ENCODE measurements at regions not wholly inside any gene's neighbourhood (a gene's known extent, or its start where the extent isn't known, plus 50 kb on each side); places are given as distances from the start of the nearest gene placed in this dataset.

- Histone ChIP-seq H3K36me3 (ENCODE audit: control insufficient read depth, insufficient read depth, low read length) (no peaks in the 10 kb centered on the region), H3K27me3 (ENCODE audit: control insufficient read depth, insufficient read depth, low read length) (no peaks in the 10 kb centered on the region), H3K4me3 (ENCODE audit: low read depth, low read length) (peak overlapping the region; percentile 65)
- no peak for DNase-seq (ENCODE audit: low read depth)
- no peak for TF ChIP-seq CTCF (IDR thresholded peaks at IDR 0.05; ENCODE audit: insufficient read depth, low read length, poor library complexity, severe bottlenecking)
Measured at GRCh38 chr6:26205625-26206574, 118.7 kb downstream of the HFE start.

GRCh38 chr6:26206868-26207801, 119.9 kb downstream of the HFE start:
- H3K4me3 ChIP-seq (ENCODE audit: low read depth, low read length) = no peak overlapping the region
- DNase-seq (ENCODE audit: low read depth) = no peak
- TF ChIP-seq CTCF (IDR thresholded peaks at IDR 0.05; ENCODE audit: insufficient read depth, low read length, poor library complexity, severe bottlenecking) = no peak
- no peaks in the 10 kb centered on the region for H3K27me3 ChIP-seq (ENCODE audit: control insufficient read depth, insufficient read depth, low read length)
- H3K36me3 ChIP-seq (ENCODE audit: control insufficient read depth, insufficient read depth, low read length) = no peaks in the 10 kb centered on the region

GRCh38 chr6:26211963-26212362, 124.7 kb downstream of the HFE start:
- DNase-seq (ENCODE audit: low read depth) = no peak
- no peak for TF ChIP-seq CTCF (IDR thresholded peaks at IDR 0.05; ENCODE audit: insufficient read depth, low read length, poor library complexity, severe bottlenecking)
- Histone ChIP-seq H3K4me3 (ENCODE audit: low read depth, low read length) (no peak overlapping the region), H3K27me3 (ENCODE audit: control insufficient read depth, insufficient read depth, low read length) (no peaks in the 10 kb centered on the region), H3K36me3 (ENCODE audit: control insufficient read depth, insufficient read depth, low read length) (no peaks in the 10 kb centered on the region)

GRCh38 chr6:26213334-26214075, 126.3 kb downstream of the HFE start:
- no peak for DNase-seq (ENCODE audit: low read depth)
- Histone ChIP-seq H3K4me3 (ENCODE audit: low read depth, low read length) (no peak overlapping the region), H3K36me3 (ENCODE audit: control insufficient read depth, insufficient read depth, low read length) (no peaks in the 10 kb centered on the region), H3K27me3 (ENCODE audit: control insufficient read depth, insufficient read depth, low read length) (no peaks in the 10 kb centered on the region)
- TF ChIP-seq CTCF (IDR thresholded peaks at IDR 0.05; ENCODE audit: insufficient read depth, low read length, poor library complexity, severe bottlenecking) = no peak

GRCh38 chr6:26214803-26215584, 127.8 kb downstream of the HFE start:
- no peak for TF ChIP-seq CTCF (IDR thresholded peaks at IDR 0.05; ENCODE audit: insufficient read depth, low read length, poor library complexity, severe bottlenecking)
- no peaks in the 10 kb centered on the region for H3K27me3 ChIP-seq (ENCODE audit: control insufficient read depth, insufficient read depth, low read length)

More at GRCh38 chr6:26214803-26215584, 127.8 kb downstream of the HFE start:
- Histone ChIP-seq H3K36me3 (ENCODE audit: control insufficient read depth, insufficient read depth, low read length) (no peaks in the 10 kb centered on the region), H3K4me3 (ENCODE audit: low read depth, low read length) (peak overlapping the region; percentile 46)
- DNase-seq (ENCODE audit: low read depth) = no peak

Data from kidney epithelial cell (primary cell).